ENCODE measurements at regions not wholly inside any gene's neighbourhood (a gene's known extent, or its start where the extent isn't known, plus 50 kb on each side); places are given as distances from the start of the nearest gene placed in this dataset.

- RAD21 ChIA-PET (ENCODE audit: low non-redundant PET in 1 of 2, low total read pairs in 2 of 2, uncharacterized antibody in 2 of 2, unreplicated experiment in 2 of 2), result no interaction called here
These were observed 53.7 kb upstream of the PDYN start for GRCh38 chr20:2047456-2048092.

GRCh38 chr20:2045101-2045500, 51.2 kb upstream of the PDYN start:
- intact Hi-C loops (cut with micrococcal nuclease), result no loop called here
- BruUV-seq (replicated peaks), result no TSS peak
- no peaks in the 10 kb centered on the region for H3K79me2 ChIP-seq (ENCODE audit: insufficient read depth, low read length)
- no peaks in the 10 kb centered on the region for H3K9me3 ChIP-seq (ENCODE audit: control insufficient read depth in 1 of 2, insufficient read depth in 1 of 2, low read depth in 1 of 2, low read length in 2 of 2)
- ChIA-PET RAD21 (ENCODE audit: low non-redundant PET in 1 of 2, low total read pairs in 2 of 2, uncharacterized antibody in 2 of 2, unreplicated experiment in 2 of 2) (no interaction called here), POLR2A (no interaction called here), CTCF (no interaction called here)
- no peak overlapping the region for H3K27ac ChIP-seq (ENCODE audit: low read depth, low read length)
- ATAC-seq, result no peak
- no peak for TF ChIP-seq SP1 (IDR thresholded peaks at IDR 0.05; ENCODE audit: low read depth)
- TF ChIP-seq CBX3 (IDR thresholded peaks at IDR 0.05; ENCODE audit: low read depth), result no peak
- TF ChIP-seq EGR1 (IDR thresholded peaks at IDR 0.05; ENCODE audit: low read depth), result no peak
- TF ChIP-seq, protein P1, sequence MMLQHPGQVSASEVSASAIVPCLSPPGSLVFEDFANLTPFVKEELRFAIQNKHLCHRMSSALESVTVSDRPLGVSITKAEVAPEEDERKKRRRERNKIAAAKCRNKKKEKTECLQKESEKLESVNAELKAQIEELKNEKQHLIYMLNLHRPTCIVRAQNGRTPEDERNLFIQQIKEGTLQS (IDR thresholded peaks at IDR 0.05), result no peak
- TF ChIP-seq POLR2AphosphoS5 (IDR thresholded peaks at IDR 0.05; ENCODE audit: low read depth, low read length), result no peak
- no peak for TF ChIP-seq FOSL1 (IDR thresholded peaks at IDR 0.05; ENCODE audit: low read depth)
- TF ChIP-seq EZH2phosphoT487 (IDR thresholded peaks at IDR 0.05; ENCODE audit: borderline replicate concordance), result no peak
- no peak for TF ChIP-seq YY1 (IDR thresholded peaks at IDR 0.05; ENCODE audit: extremely low read depth, insufficient replicate concordance, low read depth, low read length)
- no peak for TF ChIP-seq POLR2A (IDR thresholded peaks at IDR 0.05; ENCODE audit: borderline replicate concordance, extremely low read depth, insufficient read depth, insufficient read length)
- no peak for TF ChIP-seq CEBPB (IDR thresholded peaks at IDR 0.05; ENCODE audit: low read depth)
- TF ChIP-seq, protein P2, sequence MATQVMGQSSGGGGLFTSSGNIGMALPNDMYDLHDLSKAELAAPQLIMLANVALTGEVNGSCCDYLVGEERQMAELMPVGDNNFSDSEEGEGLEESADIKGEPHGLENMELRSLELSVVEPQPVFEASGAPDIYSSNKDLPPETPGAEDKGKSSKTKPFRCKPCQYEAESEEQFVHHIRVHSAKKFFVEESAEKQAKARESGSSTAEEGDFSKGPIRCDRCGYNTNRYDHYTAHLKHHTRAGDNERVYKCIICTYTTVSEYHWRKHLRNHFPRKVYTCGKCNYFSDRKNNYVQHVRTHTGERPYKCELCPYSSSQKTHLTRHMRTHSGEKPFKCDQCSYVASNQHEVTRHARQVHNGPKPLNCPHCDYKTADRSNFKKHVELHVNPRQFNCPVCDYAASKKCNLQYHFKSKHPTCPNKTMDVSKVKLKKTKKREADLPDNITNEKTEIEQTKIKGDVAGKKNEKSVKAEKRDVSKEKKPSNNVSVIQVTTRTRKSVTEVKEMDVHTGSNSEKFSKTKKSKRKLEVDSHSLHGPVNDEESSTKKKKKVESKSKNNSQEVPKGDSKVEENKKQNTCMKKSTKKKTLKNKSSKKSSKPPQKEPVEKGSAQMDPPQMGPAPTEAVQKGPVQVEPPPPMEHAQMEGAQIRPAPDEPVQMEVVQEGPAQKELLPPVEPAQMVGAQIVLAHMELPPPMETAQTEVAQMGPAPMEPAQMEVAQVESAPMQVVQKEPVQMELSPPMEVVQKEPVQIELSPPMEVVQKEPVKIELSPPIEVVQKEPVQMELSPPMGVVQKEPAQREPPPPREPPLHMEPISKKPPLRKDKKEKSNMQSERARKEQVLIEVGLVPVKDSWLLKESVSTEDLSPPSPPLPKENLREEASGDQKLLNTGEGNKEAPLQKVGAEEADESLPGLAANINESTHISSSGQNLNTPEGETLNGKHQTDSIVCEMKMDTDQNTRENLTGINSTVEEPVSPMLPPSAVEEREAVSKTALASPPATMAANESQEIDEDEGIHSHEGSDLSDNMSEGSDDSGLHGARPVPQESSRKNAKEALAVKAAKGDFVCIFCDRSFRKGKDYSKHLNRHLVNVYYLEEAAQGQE (IDR thresholded peaks at IDR 0.05; ENCODE audit: low read depth), result no peak
- no peak for TF ChIP-seq TCF7L2 (IDR thresholded peaks at IDR 0.05; ENCODE audit: borderline replicate concordance, extremely low read depth, insufficient read depth, insufficient read length)
- TF ChIP-seq SIN3A (IDR thresholded peaks at IDR 0.05; ENCODE audit: low read depth), result no peak
- TF ChIP-seq ELF1 (IDR thresholded peaks at IDR 0.05; ENCODE audit: borderline replicate concordance, low read depth), result no peak
- no peak for TF ChIP-seq SRF (IDR thresholded peaks at IDR 0.05; ENCODE audit: low read depth)
- no peak for TF ChIP-seq JUND (IDR thresholded peaks at IDR 0.05)
- no peak overlapping the region for H2AFZ ChIP-seq (ENCODE audit: low read depth, low read length, poor library complexity, severe bottlenecking)
- H3K4me1 ChIP-seq (ENCODE audit: control insufficient read depth in 1 of 2, insufficient read depth in 2 of 2, low read length in 2 of 2), result no peaks in the 10 kb centered on the region
- H3K9me2 ChIP-seq (ENCODE audit: insufficient read depth), result no peaks in the 10 kb centered on the region
- peaks cover 91% of the 10 kb centered on the region for H3K27me3 ChIP-seq (ENCODE audit: insufficient read depth, low read length)
- no peak overlapping the region for H3K9ac ChIP-seq (ENCODE audit: low read length)
- H3K4me2 ChIP-seq (ENCODE audit: low read length), result no peak overlapping the region
- no peaks in the 10 kb centered on the region for H4K20me1 ChIP-seq (ENCODE audit: insufficient read depth)
- H3K36me3 ChIP-seq (ENCODE audit: control insufficient read depth in 1 of 2, insufficient read depth in 2 of 2, low read length in 2 of 2), result no peaks in the 10 kb centered on the region
- DNase-seq (ENCODE audit: low read depth, low spot score), result no peak
- no peak overlapping the region for H3K4me3 ChIP-seq (replicated peaks in 1 of 2; ENCODE audit: low read depth in 1 of 2, low read length in 2 of 2)

More at GRCh38 chr20:2047456-2048092, 53.7 kb upstream of the PDYN start:
- ATAC-seq, result no peak
- TF ChIP-seq CBX3 (IDR thresholded peaks at IDR 0.05; ENCODE audit: low read depth), result no peak
- TF ChIP-seq ZFX (IDR thresholded peaks at IDR 0.05), result no peak
- TF ChIP-seq, protein P1 (IDR thresholded peaks at IDR 0.05), result no peak
- no peak for TF ChIP-seq POLR2AphosphoS5 (IDR thresholded peaks at IDR 0.05; ENCODE audit: low read depth, low read length)
- no peak for TF ChIP-seq SRF (IDR thresholded peaks at IDR 0.05; ENCODE audit: low read depth)
- ChIA-PET POLR2A (no interaction called here), CTCF (no interaction called here)
- no peaks in the 10 kb centered on the region for H3K9me2 ChIP-seq (ENCODE audit: insufficient read depth)
- H3K4me1 ChIP-seq (ENCODE audit: control insufficient read depth in 1 of 2, insufficient read depth in 2 of 2, low read length in 2 of 2), result no peaks in the 10 kb centered on the region
- no peaks in the 10 kb centered on the region for H4K20me1 ChIP-seq (ENCODE audit: insufficient read depth)
- H3K27me3 ChIP-seq (ENCODE audit: insufficient read depth, low read length), result peaks cover 84% of the 10 kb centered on the region
- intact Hi-C loops (cut with micrococcal nuclease), result no loop called here
- H2AFZ ChIP-seq (ENCODE audit: low read depth, low read length, poor library complexity, severe bottlenecking), result no peak overlapping the region
- no peak overlapping the region for H3K9ac ChIP-seq (ENCODE audit: low read length)
- H3K36me3 ChIP-seq (ENCODE audit: control insufficient read depth in 1 of 2, insufficient read depth in 2 of 2, low read length in 2 of 2), result no peaks in the 10 kb centered on the region
- H3K4me2 ChIP-seq (ENCODE audit: low read length), result no peak overlapping the region
- no peak overlapping the region for H3K27ac ChIP-seq (ENCODE audit: low read depth, low read length)
- no peaks in the 10 kb centered on the region for H3K9me3 ChIP-seq (ENCODE audit: control insufficient read depth in 1 of 2, insufficient read depth in 1 of 2, low read depth in 1 of 2, low read length in 2 of 2)
- H3K4me3 ChIP-seq (replicated peaks in 1 of 2; ENCODE audit: low read depth in 1 of 2, low read length in 2 of 2), result no peak overlapping the region
- H3K79me2 ChIP-seq (ENCODE audit: insufficient read depth, low read length), result no peaks in the 10 kb centered on the region
- BruUV-seq (replicated peaks), result no TSS peak
- no peak for DNase-seq (ENCODE audit: low read depth, low spot score)
